Mesothelial cell of epicardium (in vitro differentiated cells): ENCODE measurements at regions not wholly inside any gene's neighbourhood (a gene's known extent, or its start where the extent isn't known, plus 50 kb on each side); places are given as distances from the start of the nearest gene placed in this dataset.
A peak's percentile ranks its signal among the peaks of the same experiment; 100 is the strongest.

Source experiments
- DNase-seq, 2 experiments: peaks; one replicate each; pipeline ENCODE4 v3.0.0; 2021; ENCODE audit warnings: low spot score in 2 of 2; ENCODE audit not compliant: unreplicated experiment in 2 of 2
- H3K27ac Mint-ChIP-seq: 2 replicates; pipeline ENCODE4 v1.8.0; 2021; ENCODE audit warnings: mixed read lengths
- H3K27me3 Mint-ChIP-seq: 2 replicates; pipeline ENCODE4 v1.8.0; 2021; ENCODE audit warnings: low read depth, mixed read lengths
- H3K36me3 Mint-ChIP-seq: 2 replicates; pipeline ENCODE4 v1.8.0; 2021; ENCODE audit warnings: mixed read lengths
- H3K4me1 Mint-ChIP-seq: 2 replicates; pipeline ENCODE4 v1.8.0; 2021; ENCODE audit warnings: mixed read lengths
- H3K4me3 Mint-ChIP-seq: 2 replicates; pipeline ENCODE4 v1.8.0; 2021; ENCODE audit warnings: mild to moderate bottlenecking, moderate library complexity, mixed read lengths
- H3K9me3 Mint-ChIP-seq: 2 replicates; pipeline ENCODE4 v1.8.0; 2021; ENCODE audit warnings: mixed read lengths
- TF ChIP-seq, protein P1 (sequence below): fragments of 200-600 bp; sonication (generic); IDR thresholded peaks from one replicate; pipeline ENCODE4 v1.5.0; 2021; ENCODE audit warnings: antibody characterized with exemption; ENCODE audit not compliant: unreplicated experiment

DNA sequence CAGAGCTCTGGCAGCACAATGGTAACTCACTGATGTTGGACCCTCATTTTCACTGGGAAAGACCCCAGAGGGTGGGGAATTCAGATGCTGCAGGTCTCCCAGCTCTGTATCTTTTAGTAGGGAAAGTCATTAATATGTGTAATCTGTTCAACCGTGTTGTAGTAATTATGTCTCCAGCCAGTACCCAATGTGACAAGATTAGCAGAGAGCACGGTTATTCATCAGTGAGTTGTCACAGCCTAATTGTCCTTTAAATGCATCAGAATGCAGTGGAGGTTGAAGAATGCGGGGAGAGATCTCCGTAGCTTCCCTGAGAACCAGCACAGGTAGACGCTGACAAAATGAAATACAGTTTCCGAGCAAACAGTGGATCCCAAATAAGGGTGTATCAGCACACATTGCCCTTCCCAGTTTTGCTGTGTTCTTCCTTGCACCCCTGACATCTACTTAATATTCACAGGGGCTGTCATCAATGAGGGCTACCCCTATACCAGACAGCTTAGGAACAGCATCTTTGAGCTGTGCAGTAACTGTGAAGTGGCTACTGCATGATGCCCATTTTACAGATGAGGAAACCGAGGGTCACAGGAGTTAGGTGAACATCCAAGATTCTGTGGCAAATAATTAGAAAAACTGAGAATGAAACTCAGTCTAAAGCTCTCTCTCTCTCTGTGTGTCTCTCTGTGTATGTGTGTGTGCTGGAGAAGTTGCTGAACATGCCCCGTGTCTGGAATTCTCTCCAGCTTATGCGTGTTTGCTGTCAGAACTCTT lies 430.4 kb upstream of the HS6ST1 start:
- Mint-ChIP-seq H3K27me3 (no peaks in the 10 kb centered on the region), H3K4me1 (peaks cover 76% of the 10 kb centered on the region), H3K27ac (peak overlapping the region; percentile 89), H3K4me3 (no peak overlapping the region), H3K36me3 (peaks cover 11% of the 10 kb centered on the region), H3K9me3 (peaks cover 7% of the 10 kb centered on the region)
- TF ChIP-seq, protein P1, sequence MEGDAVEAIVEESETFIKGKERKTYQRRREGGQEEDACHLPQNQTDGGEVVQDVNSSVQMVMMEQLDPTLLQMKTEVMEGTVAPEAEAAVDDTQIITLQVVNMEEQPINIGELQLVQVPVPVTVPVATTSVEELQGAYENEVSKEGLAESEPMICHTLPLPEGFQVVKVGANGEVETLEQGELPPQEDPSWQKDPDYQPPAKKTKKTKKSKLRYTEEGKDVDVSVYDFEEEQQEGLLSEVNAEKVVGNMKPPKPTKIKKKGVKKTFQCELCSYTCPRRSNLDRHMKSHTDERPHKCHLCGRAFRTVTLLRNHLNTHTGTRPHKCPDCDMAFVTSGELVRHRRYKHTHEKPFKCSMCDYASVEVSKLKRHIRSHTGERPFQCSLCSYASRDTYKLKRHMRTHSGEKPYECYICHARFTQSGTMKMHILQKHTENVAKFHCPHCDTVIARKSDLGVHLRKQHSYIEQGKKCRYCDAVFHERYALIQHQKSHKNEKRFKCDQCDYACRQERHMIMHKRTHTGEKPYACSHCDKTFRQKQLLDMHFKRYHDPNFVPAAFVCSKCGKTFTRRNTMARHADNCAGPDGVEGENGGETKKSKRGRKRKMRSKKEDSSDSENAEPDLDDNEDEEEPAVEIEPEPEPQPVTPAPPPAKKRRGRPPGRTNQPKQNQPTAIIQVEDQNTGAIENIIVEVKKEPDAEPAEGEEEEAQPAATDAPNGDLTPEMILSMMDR = no peak
- DNase-seq = no peak

DNA sequence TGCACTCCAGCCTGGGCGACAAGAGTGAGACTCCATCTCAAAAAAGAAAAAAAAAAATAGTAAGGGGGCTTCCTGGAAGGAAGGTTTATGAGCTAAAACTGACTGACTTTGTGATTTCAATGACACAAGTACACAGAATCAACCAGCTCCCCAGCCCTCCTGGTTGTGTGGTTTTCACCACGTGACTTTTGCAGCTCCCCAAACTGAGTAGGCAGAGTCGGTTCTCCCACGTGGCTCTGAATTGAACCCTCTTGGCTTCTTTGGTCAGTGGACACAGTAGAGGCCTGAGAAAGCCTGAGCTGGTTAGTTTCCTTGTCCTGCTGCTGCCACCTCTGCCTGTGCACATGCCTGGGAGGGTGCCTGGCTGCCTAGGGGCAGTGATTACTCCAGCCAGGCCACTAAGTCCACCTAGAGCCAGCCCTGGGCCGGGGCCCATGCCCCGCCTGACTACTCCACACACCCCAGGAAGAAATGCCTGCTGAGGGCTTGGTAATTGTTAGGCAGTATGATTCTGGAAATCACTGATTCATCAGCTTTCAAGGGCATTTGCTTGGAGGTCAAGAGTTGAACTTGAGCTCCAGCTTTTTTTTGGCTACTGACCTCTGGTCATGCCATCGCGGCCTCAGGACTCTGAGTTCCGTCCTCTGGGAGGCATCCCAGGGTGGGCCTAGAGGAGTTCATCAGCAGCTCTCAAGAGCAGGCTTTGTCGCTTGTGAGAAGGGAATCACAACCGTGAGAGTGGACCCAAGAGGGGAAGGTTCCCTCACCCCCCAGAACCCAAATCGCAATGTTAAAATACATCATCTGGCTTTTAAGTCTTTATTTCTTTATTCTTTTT lies 431.9 kb upstream of the HS6ST1 start:
- DNase-seq = no peak
- no peaks in the 10 kb centered on the region for H3K9me3 Mint-ChIP-seq
- H3K4me1 Mint-ChIP-seq = peaks cover 75% of the 10 kb centered on the region
- H3K27ac Mint-ChIP-seq = peak overlapping the region; percentile 86
- H3K36me3 Mint-ChIP-seq = peaks cover 3% of the 10 kb centered on the region
- H3K4me3 Mint-ChIP-seq = no peak overlapping the region
- TF ChIP-seq, protein P1 = no peak
- no peaks in the 10 kb centered on the region for H3K27me3 Mint-ChIP-seq

DNA sequence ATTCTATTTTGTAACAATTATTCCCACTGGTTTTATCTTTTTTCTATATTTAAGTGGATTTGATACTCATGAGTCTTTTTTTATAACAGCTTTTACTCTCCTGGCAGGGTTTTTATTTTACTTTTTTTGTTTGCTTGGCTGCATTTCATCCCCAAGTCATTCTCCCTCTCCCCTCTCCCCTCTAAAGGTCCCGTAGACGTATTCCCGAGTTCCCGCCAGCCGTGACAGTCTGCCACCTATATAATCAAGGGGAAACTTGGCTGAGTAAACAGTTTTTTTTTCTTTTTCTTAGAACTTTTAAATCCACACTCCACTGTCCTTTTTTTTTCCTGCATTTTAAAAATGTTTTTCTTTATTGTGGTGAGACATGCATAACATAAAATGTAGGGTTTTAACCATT lies 433.1 kb upstream of the HS6ST1 start:
- H3K36me3 Mint-ChIP-seq = peaks cover 3% of the 10 kb centered on the region

DNA sequence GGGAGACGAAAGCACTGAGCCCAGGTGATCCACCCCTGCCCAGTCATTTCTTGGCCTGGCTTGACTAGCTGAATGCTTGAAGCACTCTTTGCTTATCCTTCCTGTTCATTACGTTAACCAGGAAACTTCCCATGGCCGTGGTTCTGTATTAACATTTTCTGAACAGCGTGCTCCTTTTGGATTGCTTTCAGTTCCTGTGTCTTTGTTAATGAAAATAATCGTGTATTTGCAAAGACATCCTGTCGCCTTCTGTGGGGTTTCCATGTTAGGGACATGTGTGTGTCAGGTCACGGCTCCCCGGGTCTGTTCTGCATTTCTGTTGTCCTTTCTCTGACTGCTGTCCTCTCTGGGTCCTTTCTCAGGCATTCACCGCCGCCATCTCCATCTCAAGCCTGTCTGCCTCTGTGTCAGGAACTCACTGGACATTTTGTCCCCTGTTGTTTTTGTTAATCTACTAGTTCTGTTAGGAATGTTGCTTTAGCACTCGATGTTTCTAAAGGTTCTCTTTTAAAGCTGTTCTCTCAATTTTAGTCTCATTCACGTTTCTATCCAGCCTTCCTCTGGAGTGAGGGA lies 434.1 kb upstream of the HS6ST1 start:
- Mint-ChIP-seq H3K36me3 (peaks cover 3% of the 10 kb centered on the region), H3K9me3 (no peaks in the 10 kb centered on the region), H3K4me3 (no peak overlapping the region), H3K27me3 (no peaks in the 10 kb centered on the region), H3K27ac (peak overlapping the region; percentile 75), H3K4me1 (peaks cover 55% of the 10 kb centered on the region)
- peak in 1 of 2 experiments; percentile 35 for DNase-seq
- TF ChIP-seq, protein P1 = no peak

More for the DNA sequence above, 433.1 kb upstream of the HS6ST1 start:
- no peak overlapping the region for H3K4me3 Mint-ChIP-seq
- peak overlapping the region; percentile 80 for H3K27ac Mint-ChIP-seq
- DNase-seq = no peak
- peaks cover 64% of the 10 kb centered on the region for H3K4me1 Mint-ChIP-seq
- TF ChIP-seq, protein P1 = no peak
- H3K9me3 Mint-ChIP-seq = no peaks in the 10 kb centered on the region
- no peaks in the 10 kb centered on the region for H3K27me3 Mint-ChIP-seq

DNA sequence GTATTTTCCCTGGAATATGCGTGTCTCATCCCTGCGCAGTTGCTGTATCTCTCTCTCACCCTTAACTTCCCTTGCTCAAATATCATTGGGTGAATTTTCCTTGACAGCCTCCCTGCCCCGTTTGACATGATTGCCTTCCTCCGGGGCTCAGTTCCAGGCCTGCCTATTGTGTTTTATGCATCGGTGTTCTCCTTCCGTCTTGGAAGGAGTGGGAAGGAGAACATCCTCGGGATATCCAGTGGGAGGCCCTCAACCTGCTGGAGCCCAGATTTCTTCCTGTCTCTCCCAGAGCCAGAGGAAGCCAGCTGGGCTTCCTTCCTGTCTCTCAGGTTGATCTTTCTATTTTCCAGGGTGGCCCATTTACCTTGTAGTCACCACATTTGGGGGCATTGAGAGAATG lies 434.7 kb upstream of the HS6ST1 start:
- TF ChIP-seq, protein P1 = no peak
- Mint-ChIP-seq H3K27ac (peak overlapping the region; percentile 75), H3K27me3 (no peaks in the 10 kb centered on the region), H3K4me1 (peaks cover 51% of the 10 kb centered on the region), H3K36me3 (no peaks in the 10 kb centered on the region), H3K4me3 (no peak overlapping the region), H3K9me3 (no peaks in the 10 kb centered on the region)
- DNase-seq = no peak
